NB4 (cell line): ENCODE measurements at regions not wholly inside any gene's neighbourhood (a gene's known extent, or its start where the extent isn't known, plus 50 kb on each side); places are given as distances from the start of the nearest gene placed in this dataset.

Experiments used
- POLR2A ChIP-seq: IDR thresholded peaks from 2 replicates; pipeline ENCODE4 v1.6.1; 2011; ENCODE audit warnings: mild to moderate bottlenecking; ENCODE audit not compliant: insufficient read length; ENCODE audit errors: extremely low read depth
- TF ChIP-seq, protein P1 (sequence below): IDR thresholded peaks from one replicate; pipeline ENCODE4 v1.5.1; 2012; ENCODE audit warnings: low read depth, low read length

DNA sequence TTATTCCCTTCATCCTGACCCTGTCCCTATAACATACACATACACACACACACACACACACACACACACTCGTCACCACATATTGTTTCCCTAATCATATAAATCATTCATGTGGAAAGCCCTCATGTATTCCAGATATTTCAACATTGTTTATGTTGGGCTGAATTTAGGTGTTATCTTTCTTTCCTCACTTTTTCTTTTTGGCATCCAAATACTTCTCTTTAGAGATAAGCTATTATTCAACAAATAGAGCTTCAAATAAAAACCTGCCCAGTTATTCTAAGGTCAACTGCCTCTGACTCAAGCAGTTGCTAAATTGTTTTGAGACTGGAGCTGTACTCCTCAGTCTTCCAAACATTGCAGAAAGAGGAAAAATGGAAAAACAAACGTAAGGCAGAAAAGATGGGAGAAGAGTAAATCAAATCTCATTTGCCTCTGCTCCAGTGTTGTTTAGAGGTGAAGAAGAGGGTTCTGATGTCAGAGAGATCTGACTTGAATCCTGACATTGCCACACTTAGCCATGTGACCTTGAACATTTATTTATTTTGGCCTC lies 215.7 kb downstream of the GAS1 start:
- TF ChIP-seq, protein P1, sequence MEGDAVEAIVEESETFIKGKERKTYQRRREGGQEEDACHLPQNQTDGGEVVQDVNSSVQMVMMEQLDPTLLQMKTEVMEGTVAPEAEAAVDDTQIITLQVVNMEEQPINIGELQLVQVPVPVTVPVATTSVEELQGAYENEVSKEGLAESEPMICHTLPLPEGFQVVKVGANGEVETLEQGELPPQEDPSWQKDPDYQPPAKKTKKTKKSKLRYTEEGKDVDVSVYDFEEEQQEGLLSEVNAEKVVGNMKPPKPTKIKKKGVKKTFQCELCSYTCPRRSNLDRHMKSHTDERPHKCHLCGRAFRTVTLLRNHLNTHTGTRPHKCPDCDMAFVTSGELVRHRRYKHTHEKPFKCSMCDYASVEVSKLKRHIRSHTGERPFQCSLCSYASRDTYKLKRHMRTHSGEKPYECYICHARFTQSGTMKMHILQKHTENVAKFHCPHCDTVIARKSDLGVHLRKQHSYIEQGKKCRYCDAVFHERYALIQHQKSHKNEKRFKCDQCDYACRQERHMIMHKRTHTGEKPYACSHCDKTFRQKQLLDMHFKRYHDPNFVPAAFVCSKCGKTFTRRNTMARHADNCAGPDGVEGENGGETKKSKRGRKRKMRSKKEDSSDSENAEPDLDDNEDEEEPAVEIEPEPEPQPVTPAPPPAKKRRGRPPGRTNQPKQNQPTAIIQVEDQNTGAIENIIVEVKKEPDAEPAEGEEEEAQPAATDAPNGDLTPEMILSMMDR, result no peak
- no peak for TF ChIP-seq POLR2A
